ENCODE measurements at regions not wholly inside any gene's neighbourhood (a gene's known extent, or its start where the extent isn't known, plus 50 kb on each side); places are given as distances from the start of the nearest gene placed in this dataset.

DNA sequence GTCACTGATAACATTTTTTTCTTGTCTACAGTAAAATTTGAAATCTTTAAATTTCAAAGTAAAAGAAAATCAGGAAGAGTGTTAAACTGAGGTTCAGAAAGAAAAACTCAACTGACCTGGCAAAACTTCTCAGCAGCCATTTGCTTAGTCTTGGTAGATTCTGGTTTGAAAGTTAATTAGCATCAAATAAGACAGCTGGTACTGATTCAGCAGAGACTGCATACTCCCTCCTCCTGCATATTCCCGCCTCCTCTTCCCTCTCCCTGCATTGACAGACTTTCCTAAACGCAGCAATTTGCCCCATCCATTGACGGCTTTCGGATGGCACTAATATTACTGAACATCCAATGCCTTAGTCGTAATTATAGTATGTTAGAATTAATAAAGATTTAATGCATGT lies 520.8 kb downstream of the FLRT2 start (continued):
- TF ChIP-seq, protein P1, sequence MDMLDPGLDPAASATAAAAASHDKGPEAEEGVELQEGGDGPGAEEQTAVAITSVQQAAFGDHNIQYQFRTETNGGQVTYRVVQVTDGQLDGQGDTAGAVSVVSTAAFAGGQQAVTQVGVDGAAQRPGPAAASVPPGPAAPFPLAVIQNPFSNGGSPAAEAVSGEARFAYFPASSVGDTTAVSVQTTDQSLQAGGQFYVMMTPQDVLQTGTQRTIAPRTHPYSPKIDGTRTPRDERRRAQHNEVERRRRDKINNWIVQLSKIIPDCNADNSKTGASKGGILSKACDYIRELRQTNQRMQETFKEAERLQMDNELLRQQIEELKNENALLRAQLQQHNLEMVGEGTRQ (IDR thresholded peaks at IDR 0.05; ENCODE audit: borderline replicate concordance, low read depth, low read length): no peak
- TF ChIP-seq CREB1 (IDR thresholded peaks at IDR 0.05; ENCODE audit: low read depth): no peak
- TF ChIP-seq PAX5 (IDR thresholded peaks at IDR 0.05; ENCODE audit: borderline replicate concordance, low read depth, low read length): no peak
- TF ChIP-seq, protein P2, sequence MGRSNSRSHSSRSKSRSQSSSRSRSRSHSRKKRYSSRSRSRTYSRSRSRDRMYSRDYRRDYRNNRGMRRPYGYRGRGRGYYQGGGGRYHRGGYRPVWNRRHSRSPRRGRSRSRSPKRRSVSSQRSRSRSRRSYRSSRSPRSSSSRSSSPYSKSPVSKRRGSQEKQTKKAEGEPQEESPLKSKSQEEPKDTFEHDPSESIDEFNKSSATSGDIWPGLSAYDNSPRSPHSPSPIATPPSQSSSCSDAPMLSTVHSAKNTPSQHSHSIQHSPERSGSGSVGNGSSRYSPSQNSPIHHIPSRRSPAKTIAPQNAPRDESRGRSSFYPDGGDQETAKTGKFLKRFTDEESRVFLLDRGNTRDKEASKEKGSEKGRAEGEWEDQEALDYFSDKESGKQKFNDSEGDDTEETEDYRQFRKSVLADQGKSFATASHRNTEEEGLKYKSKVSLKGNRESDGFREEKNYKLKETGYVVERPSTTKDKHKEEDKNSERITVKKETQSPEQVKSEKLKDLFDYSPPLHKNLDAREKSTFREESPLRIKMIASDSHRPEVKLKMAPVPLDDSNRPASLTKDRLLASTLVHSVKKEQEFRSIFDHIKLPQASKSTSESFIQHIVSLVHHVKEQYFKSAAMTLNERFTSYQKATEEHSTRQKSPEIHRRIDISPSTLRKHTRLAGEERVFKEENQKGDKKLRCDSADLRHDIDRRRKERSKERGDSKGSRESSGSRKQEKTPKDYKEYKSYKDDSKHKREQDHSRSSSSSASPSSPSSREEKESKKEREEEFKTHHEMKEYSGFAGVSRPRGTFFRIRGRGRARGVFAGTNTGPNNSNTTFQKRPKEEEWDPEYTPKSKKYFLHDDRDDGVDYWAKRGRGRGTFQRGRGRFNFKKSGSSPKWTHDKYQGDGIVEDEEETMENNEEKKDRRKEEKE (IDR thresholded peaks at IDR 0.05): no peak
- TF ChIP-seq, protein P3, sequence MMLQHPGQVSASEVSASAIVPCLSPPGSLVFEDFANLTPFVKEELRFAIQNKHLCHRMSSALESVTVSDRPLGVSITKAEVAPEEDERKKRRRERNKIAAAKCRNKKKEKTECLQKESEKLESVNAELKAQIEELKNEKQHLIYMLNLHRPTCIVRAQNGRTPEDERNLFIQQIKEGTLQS (IDR thresholded peaks at IDR 0.05; ENCODE audit: borderline replicate concordance, extremely low read depth, low read depth, low read length): no peak
- TF ChIP-seq, protein P4, sequence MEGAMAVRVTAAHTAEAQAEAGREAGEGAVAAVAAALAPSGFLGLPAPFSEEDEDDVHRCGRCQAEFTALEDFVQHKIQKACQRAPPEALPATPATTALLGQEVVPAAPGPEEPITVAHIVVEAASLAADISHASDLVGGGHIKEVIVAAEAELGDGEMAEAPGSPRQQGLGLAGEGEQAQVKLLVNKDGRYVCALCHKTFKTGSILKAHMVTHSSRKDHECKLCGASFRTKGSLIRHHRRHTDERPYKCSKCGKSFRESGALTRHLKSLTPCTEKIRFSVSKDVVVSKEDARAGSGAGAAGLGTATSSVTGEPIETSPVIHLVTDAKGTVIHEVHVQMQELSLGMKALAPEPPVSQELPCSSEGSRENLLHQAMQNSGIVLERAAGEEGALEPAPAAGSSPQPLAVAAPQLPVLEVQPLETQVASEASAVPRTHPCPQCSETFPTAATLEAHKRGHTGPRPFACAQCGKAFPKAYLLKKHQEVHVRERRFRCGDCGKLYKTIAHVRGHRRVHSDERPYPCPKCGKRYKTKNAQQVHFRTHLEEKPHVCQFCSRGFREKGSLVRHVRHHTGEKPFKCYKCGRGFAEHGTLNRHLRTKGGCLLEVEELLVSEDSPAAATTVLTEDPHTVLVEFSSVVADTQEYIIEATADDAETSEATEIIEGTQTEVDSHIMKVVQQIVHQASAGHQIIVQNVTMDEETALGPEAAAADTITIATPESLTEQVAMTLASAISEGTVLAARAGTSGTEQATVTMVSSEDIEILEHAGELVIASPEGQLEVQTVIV (IDR thresholded peaks at IDR 0.05; ENCODE audit: borderline replicate concordance, partially characterized antibody): no peak
- TF ChIP-seq HDAC6 (IDR thresholded peaks at IDR 0.05; ENCODE audit: unreplicated experiment): no peak
- TF ChIP-seq ZBED1 (IDR thresholded peaks at IDR 0.05; ENCODE audit: borderline replicate concordance): no peak
